GM19468 (cell line): ENCODE measurements at regions not wholly inside any gene's neighbourhood (a gene's known extent, or its start where the extent isn't known, plus 50 kb on each side); places are given as distances from the start of the nearest gene placed in this dataset.
"Not testable (repeated sequence)": the region's sequence is repeated elsewhere in the genome, so short reads cannot be mapped to it uniquely, and the experiment has no call there.

Experiments
- ATAC-seq: cut with Tn5 transposase; IDR thresholded peaks from one replicate; pipeline ENCODE4 v1.9.1; 2021; ENCODE audit warnings: mild to moderate bottlenecking, moderate library complexity, moderate number of reproducible peaks; ENCODE audit not compliant: unreplicated experiment; ENCODE audit errors: extremely low read depth

DNA sequence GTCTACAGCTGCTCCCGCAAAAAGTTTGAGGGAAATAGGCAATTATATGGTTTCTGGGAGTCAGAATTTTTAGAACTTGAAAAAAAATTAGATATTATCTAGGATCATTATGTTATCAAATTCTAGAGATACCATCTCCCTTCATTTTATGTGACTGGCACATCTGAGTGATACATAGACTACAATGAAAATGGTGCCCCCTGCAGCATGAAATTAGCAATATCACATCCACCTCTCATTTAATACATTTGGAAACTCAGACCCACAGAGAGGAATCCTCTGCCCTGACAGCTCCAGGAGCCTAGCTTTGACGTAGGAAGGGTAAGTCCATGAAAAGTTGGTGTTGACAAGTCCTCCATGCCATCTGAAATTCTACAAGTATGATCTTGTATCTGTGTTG lies 381.6 kb downstream of the SUCLG1 start:
- ATAC-seq = no peak

DNA sequence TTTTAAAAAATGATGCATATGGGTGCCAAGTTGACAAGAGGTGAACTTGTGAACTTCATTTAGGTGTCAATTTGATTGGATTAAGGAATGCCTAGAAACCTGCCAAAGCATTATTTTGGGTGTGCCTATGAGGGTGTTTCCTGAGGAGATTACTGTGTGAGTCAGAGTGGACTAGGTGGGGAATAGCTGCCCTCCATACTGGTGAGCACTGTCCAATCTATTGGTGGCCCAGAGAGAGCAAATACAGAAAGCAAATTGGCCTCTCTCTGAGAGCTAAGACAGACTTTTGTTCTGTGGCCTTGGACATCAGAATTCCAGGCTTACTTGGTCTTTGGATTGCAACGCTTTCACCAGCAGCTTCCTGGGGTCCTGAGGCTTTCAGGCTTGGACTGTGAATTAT lies 388.0 kb downstream of the SUCLG1 start:
- no peak for ATAC-seq

DNA sequence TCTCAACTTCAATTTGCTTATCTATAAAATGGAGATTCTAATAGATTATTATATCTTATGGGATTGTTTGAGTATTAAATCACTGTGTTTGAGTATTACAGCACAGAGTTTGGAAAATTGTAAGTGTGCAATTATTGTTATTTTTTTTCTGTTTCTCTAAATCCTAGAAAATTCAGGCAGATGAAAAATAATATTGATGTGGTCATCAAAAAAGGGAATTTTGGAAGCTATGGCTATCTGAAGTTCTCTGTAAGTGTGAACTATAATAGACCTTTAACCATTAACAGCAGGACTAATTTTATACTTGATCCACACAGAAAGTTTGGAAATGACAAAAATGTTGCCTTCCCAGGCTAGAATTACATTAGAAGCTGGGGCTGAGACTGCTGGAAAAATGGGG lies 393.2 kb downstream of the SUCLG1 start:
- no peak for ATAC-seq

- no peak for ATAC-seq
These were observed 401.0 kb downstream of the SUCLG1 start for GRCh38 chr2:84057917-84058560.

GRCh38 chr2:84055816-84056215 lies 403.3 kb downstream of the SUCLG1 start:
- ATAC-seq = no peak

- not testable (repeated sequence) for ATAC-seq
These were observed 404.5 kb downstream of the SUCLG1 start for GRCh38 chr2:84054577-84054976.

DNA sequence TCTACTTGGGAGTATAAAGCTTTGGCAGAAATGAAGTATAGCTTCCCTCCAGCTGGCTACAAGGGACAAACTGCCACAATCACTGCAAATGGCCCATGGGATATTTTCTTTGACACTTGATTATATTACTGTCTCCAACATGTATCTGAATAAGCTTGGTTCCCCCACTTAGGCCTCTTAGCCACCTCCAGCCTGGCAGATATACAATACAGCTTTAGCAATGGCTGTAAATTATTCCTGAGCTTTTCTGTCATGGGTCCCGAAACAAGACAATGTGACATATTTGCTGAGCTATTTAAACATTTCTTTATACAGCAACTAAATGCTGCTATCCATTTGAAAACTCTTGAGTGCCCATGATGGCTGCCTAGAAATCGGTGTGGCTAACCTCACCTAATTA lies 406.2 kb downstream of the SUCLG1 start:
- no peak for ATAC-seq

DNA sequence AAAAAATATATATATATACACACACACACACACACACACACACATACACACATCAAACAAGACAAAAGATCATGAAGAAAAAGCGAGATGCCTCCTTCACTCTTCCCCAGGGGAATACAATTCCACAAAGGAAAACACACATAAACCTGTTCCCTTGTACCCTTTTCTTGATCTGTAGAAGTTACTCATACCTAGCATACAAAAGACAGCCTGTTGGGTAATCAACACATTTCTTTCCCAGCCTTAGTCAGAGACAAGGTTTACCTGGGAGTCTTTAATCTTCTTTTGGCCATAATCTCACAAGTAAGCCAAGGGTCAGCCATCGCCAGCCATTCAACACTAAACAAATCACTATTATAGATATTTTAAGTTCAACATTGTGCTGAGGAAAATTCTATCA lies 407.0 kb downstream of the SUCLG1 start:
- ATAC-seq = no peak

DNA sequence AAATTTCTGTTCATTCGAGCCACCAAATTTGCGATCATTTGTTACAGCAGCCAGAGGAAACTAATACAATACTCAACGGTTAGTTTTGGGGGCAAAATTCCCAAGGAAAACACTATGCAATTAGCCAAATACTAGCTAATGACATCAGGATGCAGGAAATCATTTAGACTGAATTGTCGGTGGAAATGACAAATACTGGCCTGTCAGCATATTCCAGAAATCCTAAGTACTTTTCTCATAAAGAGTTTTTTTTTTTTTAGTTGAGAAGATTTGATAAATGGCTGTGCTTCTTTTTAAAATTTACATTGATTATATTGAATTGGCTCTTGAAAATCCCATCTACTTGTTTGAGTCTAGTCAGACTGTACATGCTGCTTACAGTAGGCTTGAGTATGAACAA lies 410.1 kb downstream of the SUCLG1 start:
- no peak for ATAC-seq

DNA sequence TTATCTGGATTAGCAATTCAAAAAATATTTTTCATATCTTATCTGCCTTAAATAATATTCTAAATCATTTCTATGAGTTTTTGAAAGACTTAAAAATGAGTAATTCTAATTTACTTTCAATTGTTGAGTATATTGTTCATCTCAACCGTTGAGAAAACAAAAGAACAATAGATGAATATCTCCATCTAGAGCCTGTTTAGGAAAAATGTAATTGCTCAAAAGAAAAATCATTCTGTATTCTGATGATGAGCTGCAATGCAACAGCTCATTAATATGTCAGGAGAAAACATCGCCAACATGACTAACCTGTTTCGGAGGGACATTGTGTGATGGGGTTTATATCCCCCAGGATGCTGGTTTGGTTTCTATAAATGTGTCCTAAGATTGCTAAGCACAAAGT lies 417.6 kb downstream of the SUCLG1 start:
- ATAC-seq = no peak

DNA sequence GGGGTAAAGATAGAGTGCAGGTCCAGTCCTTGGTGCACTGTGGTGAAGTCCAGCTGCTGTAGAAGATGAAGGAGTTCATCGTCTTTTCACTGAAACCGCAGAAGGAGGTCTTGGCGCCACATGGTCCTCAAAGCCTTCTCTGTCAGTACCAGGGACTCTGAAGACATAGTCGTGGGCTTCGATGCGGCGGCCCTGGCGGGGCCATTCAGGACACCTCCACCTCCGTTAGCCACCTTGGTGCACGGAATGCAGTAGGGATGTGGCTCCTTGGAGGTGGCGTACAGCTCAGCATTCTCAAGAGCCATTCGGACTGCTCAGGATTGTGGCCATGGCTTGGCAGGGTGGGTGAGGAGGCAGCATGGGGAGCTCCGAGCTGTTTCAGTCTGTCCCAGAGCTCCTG lies 418.8 kb downstream of the SUCLG1 start:
- ATAC-seq = no peak

- ATAC-seq = no peak
These were observed 420.2 kb downstream of the SUCLG1 start for GRCh38 chr2:84038866-84039265.

DNA sequence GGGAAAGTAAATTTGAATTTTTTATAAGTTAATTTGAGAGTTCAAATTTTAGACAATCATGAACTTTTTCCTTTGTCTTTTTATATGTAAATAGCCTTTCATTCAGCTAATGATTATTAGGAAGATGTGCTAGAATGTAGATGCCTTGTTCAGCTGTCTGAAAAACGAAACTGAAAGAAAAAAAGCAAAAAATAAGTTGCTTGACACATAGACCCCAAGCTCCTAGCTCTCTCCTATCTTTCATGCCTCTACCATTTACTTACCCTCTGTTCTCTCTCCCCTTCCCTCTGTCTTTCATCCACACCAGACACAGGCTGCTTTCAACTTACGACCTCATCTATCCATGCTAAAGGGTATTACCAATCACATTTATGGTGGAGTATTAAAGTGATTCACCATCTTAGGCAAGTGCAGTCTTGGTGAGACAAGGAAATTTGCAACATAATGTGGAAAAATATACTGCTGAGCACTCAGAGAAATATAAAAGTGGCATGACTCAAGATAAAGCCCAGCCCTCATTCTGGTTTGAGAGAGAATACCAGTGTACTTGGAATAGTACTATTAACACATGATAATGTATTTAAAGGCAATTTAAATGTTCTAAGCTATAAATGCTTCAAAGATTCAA lies 425.6 kb downstream of the SUCLG1 start:
- no peak for ATAC-seq

DNA sequence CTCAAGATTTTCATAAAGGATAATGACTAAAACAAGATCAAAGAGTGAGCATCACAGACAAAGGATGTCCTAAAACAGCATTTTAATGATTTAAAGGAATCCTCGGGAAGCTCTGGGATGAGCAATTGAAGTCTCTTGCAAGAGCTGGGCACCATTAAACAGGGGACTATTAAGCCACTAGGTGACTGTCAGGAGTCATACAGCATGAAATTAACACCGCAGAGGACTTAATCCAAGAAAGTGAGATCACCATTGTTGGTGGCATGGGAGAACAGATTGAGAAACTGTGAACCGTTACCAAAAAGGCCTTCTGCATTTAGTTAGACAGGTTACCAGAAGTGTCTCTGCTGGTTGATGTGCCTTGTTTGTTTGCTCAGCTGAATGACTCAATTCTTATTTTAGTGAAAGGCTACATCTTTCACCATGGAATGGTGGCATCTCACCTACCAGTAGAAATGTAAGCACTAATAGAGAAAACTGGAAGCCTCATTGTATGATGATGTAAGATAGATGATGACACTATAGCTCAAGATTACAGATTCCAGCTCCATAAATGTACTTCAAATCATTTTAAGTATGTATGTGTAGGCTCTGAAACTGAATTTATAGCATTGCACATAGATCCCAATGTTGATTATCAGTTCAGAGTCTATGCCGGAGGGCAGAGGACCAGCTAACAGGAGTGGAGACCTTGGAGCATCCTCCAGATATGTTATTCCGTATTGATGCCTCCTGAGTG lies 427.6 kb downstream of the SUCLG1 start:
- no peak for ATAC-seq

DNA sequence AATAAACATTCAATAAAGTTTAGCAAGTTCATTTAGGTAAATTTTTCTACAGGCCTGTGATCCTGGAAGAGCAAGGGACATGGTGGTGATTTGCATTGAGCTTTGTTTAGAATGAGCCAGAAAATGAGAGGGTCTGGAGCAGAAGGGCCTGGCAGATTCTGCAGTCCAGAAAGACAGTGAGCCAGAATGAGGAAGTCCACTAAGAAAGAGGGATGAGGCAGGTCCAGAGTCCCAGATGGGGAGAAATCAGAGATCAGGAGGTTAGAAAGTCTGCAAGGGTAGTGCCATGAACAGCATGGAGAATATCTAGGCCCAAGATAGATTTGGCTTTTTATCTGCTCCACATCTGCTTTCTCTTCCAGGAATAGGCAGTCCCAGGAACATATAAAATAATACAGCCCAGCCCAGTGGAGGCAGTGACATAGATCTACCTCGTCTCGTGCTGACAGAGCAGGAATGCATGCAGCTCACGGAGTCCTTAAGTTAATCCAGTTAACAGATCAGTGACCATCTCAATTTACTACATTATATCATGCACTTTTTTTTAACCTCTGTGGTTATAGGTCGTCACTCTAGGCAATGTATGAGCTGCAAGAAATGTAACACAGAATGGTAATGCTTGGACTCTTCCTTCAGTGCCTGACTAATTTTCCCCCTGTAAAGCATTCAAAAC lies 429.0 kb downstream of the SUCLG1 start:
- no peak for ATAC-seq

DNA sequence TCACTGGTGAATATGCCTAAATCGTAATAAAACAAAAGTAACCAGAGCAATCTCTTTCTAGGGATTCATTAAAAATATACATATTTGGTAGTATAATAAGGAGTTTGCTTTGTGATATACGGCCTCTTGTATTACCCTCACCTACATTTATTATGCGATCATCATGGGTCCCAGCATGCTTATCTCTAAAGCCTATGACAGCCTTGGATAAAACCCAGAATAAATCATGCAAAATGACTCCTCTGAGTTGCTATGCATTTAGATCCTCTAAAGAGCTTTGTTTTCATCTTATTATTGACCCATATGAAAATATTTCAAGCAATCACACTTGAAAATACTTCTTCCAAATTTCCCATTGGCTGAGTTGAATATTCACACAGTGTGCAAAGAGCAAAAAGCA lies 432.3 kb downstream of the SUCLG1 start:
- ATAC-seq = no peak

DNA sequence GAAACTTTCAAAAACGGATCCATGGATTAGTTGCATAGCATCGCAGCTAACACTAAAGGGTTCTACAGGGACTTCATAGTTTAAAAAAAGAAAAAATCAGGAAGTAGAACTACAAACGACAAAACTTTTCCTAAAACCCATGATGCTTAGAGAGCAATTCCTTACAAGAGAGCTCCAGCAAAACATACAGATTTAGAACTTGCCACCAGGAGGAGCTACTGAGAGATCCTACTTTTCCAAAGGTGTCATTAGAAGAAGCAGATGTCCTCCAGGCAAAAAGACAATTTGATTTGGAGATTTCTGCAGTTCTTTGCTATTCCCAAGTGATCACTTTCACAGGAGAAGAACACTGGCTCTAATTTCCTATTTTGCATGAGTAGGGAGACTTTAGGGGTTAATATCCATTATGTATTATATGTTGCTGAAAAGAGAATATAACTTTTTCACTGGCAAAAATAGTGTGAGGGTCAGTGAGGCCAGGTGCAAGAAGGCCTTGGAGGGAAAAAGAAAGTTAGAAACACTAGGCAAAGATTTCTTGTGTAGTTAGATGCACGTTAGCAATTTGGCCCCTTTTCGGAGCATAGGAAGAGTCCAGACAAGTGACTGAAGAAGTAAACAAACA lies 436.2 kb downstream of the SUCLG1 start:
- ATAC-seq = no peak

DNA sequence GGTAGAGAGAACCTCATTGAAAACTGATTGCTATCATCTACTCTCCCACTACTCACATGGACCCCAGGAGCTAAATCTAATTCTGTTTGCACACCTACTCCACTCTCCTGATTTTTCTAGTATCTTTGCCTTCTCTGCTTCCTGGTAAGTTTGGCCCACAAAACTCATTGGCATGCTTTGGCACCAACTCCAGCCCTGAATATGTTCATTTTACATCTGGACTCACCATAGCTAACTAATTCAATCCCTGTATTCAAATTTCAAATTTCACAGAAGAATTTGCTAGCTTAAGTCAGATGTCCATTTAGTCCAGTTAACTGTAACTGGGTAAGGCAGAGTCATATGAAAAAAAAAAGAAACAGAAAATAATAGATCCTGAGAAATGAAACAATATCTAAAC lies 442.1 kb downstream of the SUCLG1 start:
- ATAC-seq = no peak

GRCh38 chr2:84016183-84016582 lies 442.9 kb downstream of the SUCLG1 start:
- no peak for ATAC-seq

GRCh38 chr2:83997889-83998288 lies 461.2 kb downstream of the SUCLG1 start:
- no peak for ATAC-seq
